IMR-90 (cell line): ENCODE measurements at regions not wholly inside any gene's neighbourhood (a gene's known extent, or its start where the extent isn't known, plus 50 kb on each side); places are given as distances from the start of the nearest gene placed in this dataset.

Source experiments
- ATAC-seq: fragments of 200-7000 bp; cut with Tn5 transposase; 2 replicates; pipeline ENCODE4 v1.9.1; 2020; ENCODE audit warnings: low read depth, mild to moderate bottlenecking, moderate library complexity
- BruUV-seq: library from RNA; stranded (reverse); fragments of 400-500 nt; replicated peaks from 2 replicates; lab custom pipeline; 2021; lab: Mats Ljungman, UMichigan
- CTCF ChIA-PET: fragments of 300-600 bp; formaldehyde crosslinking; extraction: SDS; loops from one replicate; lab custom pipeline; 2021; ENCODE audit warnings: antibody characterized with exemption; lab: Yijun Ruan, JAX
- POLR2A ChIA-PET: fragments of 300-600 bp; sonication (Branson Sonifier 250); formaldehyde crosslinking; loops from one replicate; lab custom pipeline; 2022; ENCODE audit warnings: antibody characterized with exemption; ENCODE audit not compliant: unreplicated experiment; lab: Charles Lee
- DNase-seq: peaks from one replicate; pipeline ENCODE4 v3.0.0; 2013
- H2AFZ ChIP-seq: replicated peaks from 2 replicates; pipeline ENCODE3; 2013; ENCODE audit warnings: low read length, mild to moderate bottlenecking; ENCODE audit not compliant: poor library complexity
- H2AK5ac ChIP-seq: 2 replicates; pipeline ENCODE4 v1.6.1; 2013; ENCODE audit warnings: low read depth, low read length, inconsistent platforms
- H2AK9ac ChIP-seq: replicated peaks from 2 replicates; pipeline ENCODE3; 2013; ENCODE audit warnings: mild to moderate bottlenecking, low read depth, low read length, moderate library complexity; ENCODE audit not compliant: poor library complexity
- H2BK120ac ChIP-seq: 2 replicates; pipeline ENCODE4 v1.6.1; 2013; ENCODE audit warnings: low read depth, low read length, inconsistent platforms
- H2BK15ac ChIP-seq: 3 replicates; pipeline ENCODE4 v1.6.1; 2013; ENCODE audit warnings: low read depth, low read length, inconsistent platforms
- H2BK20ac ChIP-seq: 2 replicates; pipeline ENCODE4 v1.6.1; 2013; ENCODE audit warnings: low read depth, mild to moderate bottlenecking, inconsistent platforms, low read length, moderate library complexity
- H2BK5ac ChIP-seq: 2 replicates; pipeline ENCODE4 v1.6.1; 2013; ENCODE audit warnings: mild to moderate bottlenecking, low read depth, low read length, inconsistent platforms; ENCODE audit not compliant: poor library complexity, severe bottlenecking
- H3K14ac ChIP-seq: replicated peaks from 2 replicates; pipeline ENCODE4 v1.6.1; 2013; ENCODE audit warnings: low read depth, low read length, inconsistent platforms
- H3K18ac ChIP-seq: 2 replicates; pipeline ENCODE4 v1.6.1; 2013; ENCODE audit warnings: low read depth, low read length, control low read depth
- H3K23ac ChIP-seq: 2 replicates; pipeline ENCODE4 v1.6.1; 2013; ENCODE audit warnings: low read depth, low read length, inconsistent platforms
- H3K27ac ChIP-seq: 2 replicates; pipeline ENCODE4 v1.5.1; 2013; ENCODE audit warnings: mild to moderate bottlenecking, control low read depth, low read length; ENCODE audit not compliant: insufficient read depth
- H3K27me3 ChIP-seq: 2 replicates; pipeline ENCODE4 v1.6.1; 2013; ENCODE audit warnings: low read length; ENCODE audit not compliant: control insufficient read depth, insufficient read depth
- H3K36me3 ChIP-seq: 2 replicates; pipeline ENCODE4 v1.6.1; 2013; ENCODE audit warnings: low read length, mixed read lengths; ENCODE audit not compliant: control insufficient read depth, insufficient read depth
- H3K4ac ChIP-seq: 2 replicates; pipeline ENCODE4 v1.6.1; 2013; ENCODE audit warnings: low read depth, low read length, inconsistent platforms
- H3K4me1 ChIP-seq: 2 replicates; pipeline ENCODE4 v1.6.1; 2013; ENCODE audit warnings: low read length, mixed read lengths; ENCODE audit not compliant: control insufficient read depth, insufficient read depth
- H3K4me2 ChIP-seq: 2 replicates; pipeline ENCODE4 v1.6.1; 2013; ENCODE audit warnings: low read depth, mild to moderate bottlenecking, control low read depth, low read length, moderate library complexity
- H3K4me3 ChIP-seq: 2 replicates; pipeline ENCODE4 v1.5.1; 2013; ENCODE audit warnings: low read depth, mild to moderate bottlenecking, control low read depth, low read length, moderate library complexity; ENCODE audit not compliant: insufficient read depth
- H3K56ac ChIP-seq: 2 replicates; pipeline ENCODE4 v1.6.1; 2013; ENCODE audit warnings: low read length, inconsistent platforms; ENCODE audit not compliant: insufficient read depth; ENCODE audit errors: extremely low read depth
- H3K79me1 ChIP-seq, 2 experiments: 2 replicates each; pipeline ENCODE4 v1.6.1; 2013; ENCODE audit warnings: low read length in 2 of 2, inconsistent platforms in 1 of 2, low read depth in 1 of 2
- H3K9ac ChIP-seq: 2 replicates; pipeline ENCODE4 v1.6.1; 2013; ENCODE audit warnings: low read depth, low read length, control low read depth
- H3K9me1 ChIP-seq: 2 replicates; pipeline ENCODE4 v1.6.1; 2013; ENCODE audit warnings: low read length, inconsistent platforms; ENCODE audit not compliant: insufficient read depth
- H3K9me3 ChIP-seq: 2 replicates; pipeline ENCODE4 v1.6.1; 2013; ENCODE audit warnings: low read length; ENCODE audit not compliant: control insufficient read depth, insufficient read depth
- H4K20me1 ChIP-seq: 2 replicates; pipeline ENCODE4 v1.6.1; 2013; ENCODE audit warnings: low read length, inconsistent platforms; ENCODE audit not compliant: insufficient read depth
- H4K5ac ChIP-seq: 2 replicates; pipeline ENCODE4 v1.6.1; 2013; ENCODE audit warnings: mild to moderate bottlenecking, low read depth, low read length, control low read depth
- H4K8ac ChIP-seq, 2 experiments: 2 replicates each; pipeline ENCODE4 v1.6.1; 2013; ENCODE audit warnings: low read depth in 2 of 2, low read length in 2 of 2, control low read depth in 1 of 2, inconsistent platforms in 1 of 2
- H4K91ac ChIP-seq: 2 replicates; pipeline ENCODE4 v1.6.1; 2013; ENCODE audit warnings: low read depth, low read length, inconsistent platforms; ENCODE audit not compliant: insufficient read depth
- CHD1 ChIP-seq: IDR thresholded peaks from 2 replicates; pipeline ENCODE4 v1.6.1; 2012; ENCODE audit warnings: low read depth, low read length, improper control_type of control experiment
- ELK1 ChIP-seq: fragments of 150-350 bp; IDR thresholded peaks from 2 replicates; pipeline ENCODE4 v1.6.1; 2016; ENCODE audit warnings: low read depth, mild to moderate bottlenecking, low read length, moderate library complexity, borderline replicate concordance
- NFE2L2 ChIP-seq: fragments of 150-350 bp; IDR thresholded peaks from 2 replicates; pipeline ENCODE4 v1.6.1; 2016; ENCODE audit warnings: low read depth, mild to moderate bottlenecking, low read length
- RCOR1 ChIP-seq: IDR thresholded peaks from 2 replicates; pipeline ENCODE4 v1.6.1; 2012; ENCODE audit warnings: mild to moderate bottlenecking, low read length, improper control_type of control experiment; ENCODE audit not compliant: insufficient replicate concordance
- RFX5 ChIP-seq: IDR thresholded peaks from 2 replicates; pipeline ENCODE4 v1.8.0; 2012; ENCODE audit warnings: low read depth, mild to moderate bottlenecking, low read length, moderate library complexity
- SMC3 ChIP-seq: fragments of 150-350 bp; IDR thresholded peaks from 2 replicates; pipeline ENCODE4 v1.6.1; 2016; ENCODE audit warnings: low read depth, mild to moderate bottlenecking, antibody characterized with exemption, low read length, moderate library complexity
- WGBS, 2 experiments: methylation state at CpG; one replicate each; pipeline versions ENCODE4 v1.1.5 to v1.1.7; 2013; ENCODE audit warnings: missing lambda C conversion rate in 2 of 2; ENCODE audit not compliant: insufficient read length in 1 of 2; ENCODE audit errors: extremely low coverage in 2 of 2; 5-methylcytosine and 5-hydroxymethylcytosine counted together
- dilution Hi-C: fragments of 300-500 bp; cut with HindIII; formaldehyde crosslinking; loops from one replicate; pipeline ENCODE4 v1.14.3; 2018; ENCODE audit warnings: low sequenced_read_pairs; ENCODE audit not compliant: unreplicated experiment
- in situ Hi-C: fragments of 300-500 bp; cut with MboI; formaldehyde crosslinking; loops from 3 replicates; pipeline ENCODE4 v1.14.3; 2019; ENCODE audit warnings: low sequenced_read_pairs, inconsistent platforms, mixed read lengths
- intact Hi-C: fragments of 100-400 bp; cut with micrococcal nuclease; formaldehyde crosslinking; loops from 2 replicates; pipeline ENCODE4 v1.10.0; 2022

DNA sequence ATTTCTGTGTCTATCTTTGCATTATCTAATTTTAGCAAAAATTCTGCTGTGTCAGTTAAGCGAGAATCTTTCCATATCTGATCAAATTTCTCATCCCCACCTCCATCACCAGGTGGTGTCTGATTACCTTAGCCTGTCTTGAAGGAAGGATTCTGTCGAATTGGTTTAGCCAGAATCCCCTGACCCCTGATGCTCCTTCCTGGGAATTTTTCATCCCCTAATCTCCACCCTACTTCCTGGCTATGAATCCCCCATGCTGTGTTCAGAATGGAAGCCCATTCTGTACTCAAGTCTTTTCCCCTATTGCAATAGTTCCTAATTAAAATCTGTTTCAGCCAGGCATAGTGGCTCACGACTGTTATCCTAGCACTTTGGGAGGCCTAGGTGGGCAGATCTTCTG lies 216.1 kb downstream of the SKIDA1 start:
- POLR2A ChIA-PET = no interaction called here
- intact Hi-C loops = no loop called here
- CTCF ChIA-PET = no interaction called here

More for the DNA sequence above, 216.1 kb downstream of the SKIDA1 start:
- Histone ChIP-seq H4K5ac (no peak overlapping the region), H3K4me1 (peaks cover 3% of the 10 kb centered on the region), H2BK5ac (no peak overlapping the region), H3K79me1 (no peaks in the 10 kb centered on the region), H3K9me3 (no peaks in the 10 kb centered on the region), H3K4ac (no peak overlapping the region), H2BK120ac (no peak overlapping the region), H4K91ac (no peak overlapping the region), H3K9ac (no peak overlapping the region), H3K4me2 (no peak overlapping the region), H4K8ac (no peak overlapping the region), H3K56ac (no peak overlapping the region; the same call in 1 of the 2 replicates), H2BK20ac (no peak overlapping the region), H3K27ac (no peak overlapping the region), H3K27me3 (no peaks in the 10 kb centered on the region), H2AFZ (no peak overlapping the region), H2BK15ac (no peak overlapping the region), H2AK5ac (no peak overlapping the region), H3K9me1 (no peaks in the 10 kb centered on the region), H4K20me1 (no peaks in the 10 kb centered on the region), H2AK9ac (no peak overlapping the region), H3K18ac (no peak overlapping the region), H3K4me3 (no peak overlapping the region), H3K23ac (no peak overlapping the region), H3K14ac (no peak overlapping the region), H3K36me3 (no peaks in the 10 kb centered on the region)
- DNase-seq (no peak), ATAC-seq (no peak)
- TF ChIP-seq ELK1 (no peak), CHD1 (no peak), RFX5 (no peak), RCOR1 (no peak), NFE2L2 (no peak), SMC3 (no peak)
- in situ Hi-C loops = no loop called here
- BruUV-seq = no TSS peak
- WGBS, 2 experiments = no CpG with 5 or more reads among the region's 3 CpGs
- dilution Hi-C loops = no loop called here
